ENCODE measurements at regions not wholly inside any gene's neighbourhood (a gene's known extent, or its start where the extent isn't known, plus 50 kb on each side); places are given as distances from the start of the nearest gene placed in this dataset.
"Not testable (repeated sequence)": the region's sequence is repeated elsewhere in the genome, so short reads cannot be mapped to it uniquely, and the experiment has no call there.

DNA sequence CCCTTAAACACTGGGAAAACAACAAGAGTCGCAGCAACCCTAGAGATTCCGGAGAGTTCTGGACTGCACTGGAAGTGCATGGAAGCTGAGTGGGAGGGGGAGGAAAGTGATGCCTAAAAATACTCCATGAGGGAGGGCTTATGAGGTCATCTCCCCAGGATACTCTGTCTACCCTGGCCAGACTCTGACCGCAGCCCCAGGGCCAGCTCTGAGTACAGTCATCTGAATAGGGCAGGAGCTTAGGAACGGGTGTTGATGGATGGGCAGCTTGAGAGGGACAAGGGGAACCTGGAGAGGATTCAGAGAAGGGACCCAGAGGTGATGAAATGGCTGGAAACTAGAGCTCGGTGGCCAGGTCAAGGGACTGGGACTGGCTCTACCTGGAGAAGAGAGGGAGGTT lies 79.3 kb upstream of the IGFBP5 start:
- DNase-seq, result no peak

DNA sequence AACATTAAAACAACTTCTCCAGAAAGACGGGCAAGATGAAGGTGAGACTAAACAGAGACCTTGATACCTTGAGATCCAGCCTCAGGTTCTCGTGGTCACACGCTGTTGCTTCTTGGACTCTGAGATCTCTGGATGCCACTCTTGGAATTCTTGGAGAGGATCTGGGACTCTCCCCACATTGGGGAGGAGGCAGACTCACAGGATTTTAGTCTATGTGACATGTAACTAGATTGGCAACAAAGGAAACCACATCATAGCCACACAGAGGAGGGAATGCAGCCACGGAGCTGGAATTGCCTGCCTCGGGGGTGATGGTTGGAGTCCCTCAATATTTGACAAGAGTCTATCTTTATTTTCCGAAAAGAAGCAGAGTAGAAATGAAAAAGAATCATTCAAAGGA lies 78.8 kb upstream of the IGFBP5 start:
- DNase-seq, result no peak

DNA sequence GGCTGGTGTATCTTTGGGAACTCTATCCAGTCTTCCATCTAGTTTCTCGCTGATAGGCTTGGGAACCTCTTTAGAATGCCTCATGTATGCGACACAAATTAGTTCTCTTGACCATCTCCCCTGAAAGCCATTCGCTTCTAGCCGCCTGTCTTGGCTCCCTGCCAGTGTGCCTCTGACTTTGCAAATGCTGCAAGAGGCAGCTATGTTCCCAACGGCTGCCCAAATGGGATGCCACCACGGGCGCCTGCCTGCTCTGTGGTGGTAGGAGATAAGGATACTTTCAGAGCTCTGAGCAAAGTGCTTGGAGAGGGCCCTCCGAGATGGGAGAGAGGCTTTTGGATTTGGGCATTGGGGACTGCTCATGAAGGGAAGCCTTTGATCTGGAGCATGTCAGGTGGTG lies 77.7 kb upstream of the IGFBP5 start:
- DNase-seq, result no peak

DNA sequence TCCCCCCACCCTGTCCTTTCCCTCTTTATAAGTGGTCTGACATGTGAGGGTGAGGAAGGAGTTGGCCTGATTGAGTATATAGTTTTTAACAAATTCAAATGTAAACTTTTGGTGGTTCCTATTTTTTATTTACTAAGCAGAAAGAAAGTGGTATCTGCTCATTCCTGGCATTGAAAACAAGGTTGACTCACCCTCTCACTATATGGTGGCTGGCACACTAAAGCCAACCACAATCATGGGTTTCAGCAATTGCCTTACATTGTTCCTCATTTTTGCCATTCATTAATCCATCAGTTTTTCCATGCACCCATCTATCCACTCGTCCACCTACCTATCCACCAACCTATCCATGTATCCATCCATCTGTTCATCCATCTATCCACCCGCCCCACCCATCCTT lies 75.4 kb upstream of the IGFBP5 start:
- no peak for DNase-seq

DNA sequence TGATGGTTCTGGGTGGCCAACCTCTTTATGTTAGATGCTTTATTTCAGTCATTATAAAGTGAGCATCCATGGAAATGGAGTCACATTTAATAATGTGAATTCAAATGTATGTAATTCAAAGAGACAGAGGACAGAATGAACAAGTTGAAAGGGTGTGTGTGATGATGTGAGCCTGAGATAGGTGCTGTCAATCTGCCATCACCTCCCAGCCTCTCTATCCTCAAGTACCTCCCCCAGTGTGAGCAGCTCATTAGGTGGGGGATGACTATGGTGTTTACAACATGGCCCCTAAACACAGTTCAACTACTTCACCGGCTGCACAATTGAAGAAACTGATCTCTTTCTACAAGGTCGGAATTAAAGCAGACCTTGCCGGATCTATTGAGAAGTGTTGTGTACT lies 74.7 kb upstream of the IGFBP5 start:
- no peak for DNase-seq

DNA sequence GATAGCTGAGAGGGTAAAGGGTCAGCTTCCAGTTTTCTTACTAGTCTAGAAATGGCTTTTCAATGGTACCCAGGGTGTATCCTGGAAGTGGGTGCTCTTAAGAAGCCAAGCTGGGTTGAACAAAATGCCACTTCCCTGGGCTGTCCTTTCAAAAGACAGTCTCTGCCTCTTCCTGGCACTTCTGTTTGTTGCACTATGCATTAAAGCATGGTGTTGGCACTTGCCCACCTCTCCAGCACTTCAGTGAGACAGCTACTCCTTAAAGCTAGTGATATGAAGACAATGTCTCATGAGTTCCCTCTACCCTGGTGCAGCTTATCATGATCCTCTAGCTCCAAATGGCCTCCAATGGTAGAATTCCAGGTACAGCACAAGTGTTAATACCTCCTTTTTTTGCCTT lies 74.3 kb upstream of the IGFBP5 start:
- no peak for DNase-seq

DNA sequence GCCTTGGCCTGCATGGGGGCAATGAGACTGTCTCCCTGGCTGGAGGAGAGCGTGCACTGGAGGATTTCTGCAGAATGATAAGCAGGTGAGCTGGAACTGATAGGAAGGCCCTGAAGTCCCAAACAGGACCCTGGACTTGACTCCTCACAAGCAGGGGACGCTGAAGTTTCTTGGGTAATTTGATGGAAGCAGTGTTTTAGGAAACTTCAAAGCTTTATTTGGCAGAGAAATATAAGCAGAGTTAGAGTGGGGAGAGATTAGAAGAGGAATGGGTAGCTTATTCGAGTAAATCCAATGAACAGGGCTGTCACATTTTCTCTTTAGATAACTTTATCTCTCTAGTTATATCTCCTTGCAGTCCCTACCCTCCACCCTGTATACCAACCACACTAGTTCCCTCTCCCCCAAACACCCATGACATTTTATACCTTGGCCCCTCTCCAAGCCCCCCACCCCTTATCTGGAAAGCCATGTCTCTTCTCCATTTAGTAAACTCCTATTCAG lies 73.6 kb upstream of the IGFBP5 start:
- DNase-seq, result no peak

DNA sequence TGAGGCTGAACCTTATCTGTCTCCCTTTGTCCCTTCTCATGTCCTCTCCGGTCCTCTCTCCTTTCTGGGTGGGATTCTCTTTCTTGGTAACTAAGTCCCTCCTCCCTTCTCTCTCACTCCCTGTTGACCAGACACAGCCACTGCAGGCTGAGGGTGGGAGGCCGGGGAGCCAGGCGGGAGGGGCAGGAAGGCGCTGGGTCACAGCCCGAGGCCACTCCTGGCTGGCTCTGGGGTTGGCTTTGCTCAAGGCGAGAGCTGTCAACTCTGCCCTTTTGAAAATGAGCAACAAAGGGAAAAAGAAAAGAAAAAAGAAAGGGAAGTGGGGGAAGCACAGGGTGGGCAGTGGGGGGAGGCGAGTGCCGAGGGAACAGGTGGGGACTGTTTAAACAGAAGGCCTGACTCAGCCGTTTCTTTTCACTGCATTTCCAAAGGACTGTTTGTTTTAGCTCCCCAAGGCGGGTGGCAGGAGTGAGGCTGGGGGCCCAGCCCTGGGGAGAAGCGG lies 70.5 kb upstream of the IGFBP5 start:
- no peak for DNase-seq

DNA sequence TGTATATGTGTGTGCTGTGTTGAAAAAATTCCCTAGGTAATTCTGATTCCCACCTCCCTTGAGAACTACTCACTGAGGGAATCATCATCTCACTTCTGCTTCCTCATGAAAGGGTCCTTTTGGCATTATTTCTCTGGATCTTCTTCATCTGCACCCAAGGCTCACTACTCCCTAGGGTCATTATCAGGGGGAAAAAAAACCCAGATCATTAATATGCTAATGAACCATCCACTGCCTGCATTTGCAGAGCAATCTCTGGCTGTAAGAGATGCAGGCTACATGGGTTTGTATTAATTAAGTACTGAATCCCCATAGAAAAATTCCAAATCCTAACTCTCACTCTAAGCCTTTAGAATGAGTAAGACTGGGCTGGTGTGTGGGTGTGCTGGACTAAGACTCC lies 68.0 kb upstream of the IGFBP5 start:
- DNase-seq, result no peak

DNA sequence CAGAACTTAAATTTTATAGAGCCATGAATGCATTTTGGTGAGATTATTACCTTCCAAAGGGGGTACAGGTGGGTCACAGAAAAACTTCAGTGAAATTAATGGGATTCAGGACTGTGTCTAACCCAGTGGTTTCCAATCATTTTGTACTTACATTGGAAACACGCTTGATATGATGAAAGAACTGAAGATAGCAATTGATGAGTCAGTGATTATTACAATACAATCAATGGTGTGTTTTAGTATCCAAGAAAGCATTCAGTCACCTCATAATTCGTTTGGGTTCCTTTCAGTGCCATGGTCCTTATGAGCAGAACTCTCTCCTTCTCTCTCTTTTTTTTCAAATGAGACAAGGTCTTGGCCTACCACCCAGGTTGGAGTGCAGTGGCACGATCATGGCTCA lies 66.5 kb upstream of the IGFBP5 start:
- no peak for DNase-seq

DNA sequence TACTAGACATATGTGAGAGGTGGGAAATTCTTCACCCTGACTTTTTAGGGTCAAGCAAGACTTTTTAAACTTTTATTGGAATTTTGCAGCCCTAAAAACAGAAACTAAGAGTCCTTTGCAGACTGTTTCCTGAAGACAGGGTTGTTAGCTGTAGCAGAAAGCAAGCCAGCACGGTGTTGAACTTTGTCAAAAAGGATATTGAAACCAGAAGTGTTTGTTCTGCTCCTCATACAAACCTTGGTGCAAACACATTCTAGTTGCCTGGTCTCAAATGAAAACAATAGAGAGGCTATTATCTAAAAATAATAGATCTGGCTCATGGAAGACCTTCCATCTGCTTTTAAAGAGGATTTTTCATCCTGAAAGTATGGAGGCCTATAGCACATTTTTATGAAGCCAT lies 65.8 kb upstream of the IGFBP5 start:
- no peak for DNase-seq

DNA sequence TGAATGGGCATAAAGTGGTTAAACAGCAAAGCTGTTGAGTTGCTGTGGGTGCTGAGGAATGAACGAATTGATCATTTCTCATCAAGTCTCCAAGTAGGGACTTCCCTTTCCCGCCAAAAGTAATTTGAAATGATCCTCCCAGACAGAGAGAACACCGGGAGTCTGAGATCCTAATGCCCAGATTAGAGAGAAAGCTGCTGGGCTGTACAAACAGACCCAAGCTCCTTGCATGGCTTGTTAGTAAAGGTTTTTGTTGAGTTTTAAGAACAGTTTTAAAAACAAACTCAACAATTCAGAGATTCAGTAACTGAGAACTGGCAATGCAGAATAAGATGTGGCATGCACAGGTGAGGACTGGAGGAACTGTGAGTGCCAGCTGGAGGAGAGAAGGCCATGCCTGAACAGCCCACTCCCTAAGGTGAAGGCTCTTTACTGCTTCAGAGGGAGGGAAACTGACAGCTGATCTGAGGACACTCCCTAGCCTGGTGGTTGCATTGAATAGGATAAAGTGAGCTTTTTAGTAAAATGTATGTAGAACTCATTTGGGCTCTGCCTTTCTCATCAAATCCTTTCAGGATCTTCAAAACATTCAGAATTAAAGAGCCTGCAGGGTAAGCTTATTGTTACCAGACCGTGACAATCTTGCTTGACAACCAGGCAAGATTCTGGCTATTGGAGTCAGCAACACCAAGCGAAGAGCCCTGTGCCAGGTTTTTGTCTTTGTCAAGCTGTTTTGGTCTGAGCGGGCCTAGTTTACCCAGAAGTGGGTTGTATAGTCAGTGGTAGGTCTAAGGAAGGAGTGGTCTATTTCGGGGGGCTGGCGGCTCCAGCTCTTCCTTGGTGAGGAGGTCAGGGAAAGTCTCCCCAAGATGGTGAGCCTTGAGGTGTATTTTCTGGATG lies 63.2 kb upstream of the IGFBP5 start:
- no peak for DNase-seq

DNA sequence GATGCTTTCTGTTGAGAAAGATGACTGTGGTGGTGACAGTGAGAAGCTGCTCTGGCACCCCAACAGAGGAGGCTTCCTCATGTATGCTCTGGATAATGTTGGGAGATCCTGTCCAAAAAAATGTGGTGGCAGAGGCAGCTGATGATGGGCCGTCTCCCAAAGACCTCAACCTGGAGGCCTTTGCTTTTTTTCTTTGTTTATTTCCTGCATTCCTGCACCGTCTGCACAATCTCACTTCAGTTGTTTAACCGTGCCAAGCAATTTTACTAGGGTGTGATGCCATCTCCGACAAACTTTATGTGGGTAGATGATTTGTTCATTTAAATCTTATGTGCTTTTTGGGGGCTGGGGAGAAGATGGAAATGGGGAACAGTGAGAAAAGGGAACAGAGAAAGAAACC lies 62.2 kb upstream of the IGFBP5 start:
- no peak for DNase-seq

DNA sequence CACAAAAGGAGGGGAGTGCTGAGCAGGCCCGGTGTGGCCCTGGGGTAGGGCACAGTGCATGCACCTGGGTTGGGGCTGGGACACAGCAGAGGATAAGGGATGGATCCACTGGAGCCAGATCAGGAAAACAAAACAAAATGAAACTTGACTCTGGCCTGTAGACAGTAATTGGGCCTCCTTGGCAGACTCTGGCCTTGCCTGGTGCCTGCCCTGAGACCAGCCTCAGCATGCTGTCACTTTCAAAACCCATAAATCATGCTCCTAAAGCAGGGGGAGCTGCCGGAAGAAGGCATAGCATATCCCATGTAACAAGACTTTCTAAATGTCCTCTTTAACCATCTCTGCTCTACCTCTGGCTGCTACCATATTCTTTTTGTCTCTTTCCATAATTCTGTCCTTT lies 61.1 kb upstream of the IGFBP5 start:
- DNase-seq, result no peak

DNA sequence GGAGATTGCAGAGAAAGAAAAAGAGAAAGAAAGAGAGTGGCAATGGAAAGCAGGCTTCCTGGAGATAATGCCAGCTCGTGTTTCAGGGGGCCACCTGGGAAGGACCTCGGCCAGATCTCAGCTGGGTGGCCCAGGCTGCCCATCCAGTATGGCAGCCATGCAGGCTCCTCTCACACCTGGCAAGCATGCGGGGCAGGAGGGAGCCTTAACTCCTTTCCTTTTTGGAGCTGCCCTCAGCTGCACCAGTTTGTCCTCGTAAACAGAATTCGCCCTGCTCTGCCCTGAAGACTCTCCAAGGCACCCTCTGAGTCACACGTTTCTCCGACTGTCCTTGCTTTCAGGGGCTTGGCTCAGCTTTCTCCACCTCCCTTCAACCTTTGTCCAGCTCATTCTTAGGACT lies 59.5 kb upstream of the IGFBP5 start:
- no peak for DNase-seq

DNA sequence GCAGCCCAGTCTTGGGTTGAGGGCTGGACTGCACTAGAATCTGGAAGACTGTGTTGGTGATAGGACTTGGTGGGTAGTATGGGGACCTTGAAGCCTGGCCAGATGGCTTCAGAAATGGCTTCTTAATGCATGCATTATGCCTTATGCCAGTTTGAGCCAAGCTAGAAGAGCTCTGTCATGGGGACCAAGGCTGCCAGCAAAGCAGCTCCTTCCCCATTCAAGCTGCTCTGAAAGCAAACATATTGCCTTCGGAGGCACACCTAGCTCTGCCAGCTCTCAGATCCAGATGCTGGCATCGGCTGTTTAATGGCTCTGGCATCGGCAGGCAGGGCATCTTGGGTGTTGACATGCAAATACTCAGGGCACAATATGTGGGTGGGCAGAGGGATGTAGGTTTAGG lies 59.0 kb upstream of the IGFBP5 start:
- no peak for DNase-seq

DNA sequence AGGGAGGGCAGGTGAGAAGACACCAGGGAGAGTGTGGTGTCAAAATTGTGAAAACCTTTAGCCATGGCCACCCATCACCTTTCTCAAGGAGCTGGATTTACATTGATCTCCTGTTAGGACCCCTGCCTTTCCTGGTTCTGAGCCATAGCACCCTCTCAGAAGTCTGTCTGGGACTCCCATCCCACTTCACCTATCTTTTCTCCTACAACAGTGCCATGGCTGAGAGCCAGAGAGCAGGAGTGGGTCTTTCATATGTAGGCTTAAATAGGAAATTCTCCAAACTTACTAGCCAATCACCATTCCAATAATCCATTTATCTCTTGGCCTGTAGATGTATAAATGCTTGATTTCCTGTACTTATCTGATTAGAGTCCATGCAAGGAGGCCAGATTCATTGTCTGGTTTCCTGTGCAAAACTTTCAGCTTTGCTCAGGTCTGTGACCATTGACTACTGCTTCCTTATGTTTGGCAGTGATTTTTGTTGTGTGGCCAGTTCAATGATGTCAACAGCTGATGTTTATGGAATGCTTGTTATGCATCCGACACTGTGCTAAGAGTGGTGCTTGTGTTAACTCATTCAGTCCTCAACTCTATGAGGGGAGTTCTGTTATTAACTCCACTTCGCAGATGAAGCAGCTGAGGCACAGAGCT lies 57.6 kb upstream of the IGFBP5 start:
- DNase-seq, result no peak

DNA sequence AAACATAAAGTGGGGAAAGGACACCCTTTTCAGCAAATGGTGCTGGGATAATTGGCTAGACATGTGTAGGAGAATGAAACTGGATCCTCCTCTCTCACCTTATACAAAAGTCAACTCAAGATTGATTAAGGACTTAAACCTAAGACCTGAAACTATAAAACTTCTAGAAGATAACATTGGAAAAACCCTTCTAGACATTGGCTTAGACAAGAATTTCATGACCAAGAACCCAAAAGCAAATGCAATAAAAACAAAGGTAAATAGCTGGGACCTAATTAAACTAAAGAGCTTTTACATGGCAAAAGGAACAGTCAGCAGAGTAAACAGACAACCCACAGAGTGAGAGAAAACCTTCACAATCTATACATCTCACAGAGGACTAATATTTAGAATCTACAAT lies 55.4 kb upstream of the IGFBP5 start:
- not testable (repeated sequence) for DNase-seq

DNA sequence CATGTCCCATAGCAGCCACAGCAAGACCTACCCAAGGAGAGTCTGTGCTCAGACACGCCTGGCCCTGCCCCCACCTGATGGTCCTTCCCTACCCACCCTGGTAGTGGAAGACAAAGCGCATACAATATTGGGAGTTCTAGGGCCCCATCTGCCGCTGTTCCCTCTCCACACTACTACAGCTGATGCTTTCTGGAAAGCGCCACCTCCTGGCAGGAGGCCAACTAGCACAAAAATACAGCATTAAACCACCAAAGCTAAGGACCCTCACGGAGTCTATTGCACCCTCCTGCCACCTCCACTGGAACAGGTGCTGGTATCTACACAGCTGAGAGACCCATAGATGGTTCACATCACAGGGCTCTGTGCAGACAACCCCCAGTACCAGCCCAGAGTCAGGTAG lies 50.9 kb upstream of the IGFBP5 start:
- peak; percentile 8 for DNase-seq

DNA sequence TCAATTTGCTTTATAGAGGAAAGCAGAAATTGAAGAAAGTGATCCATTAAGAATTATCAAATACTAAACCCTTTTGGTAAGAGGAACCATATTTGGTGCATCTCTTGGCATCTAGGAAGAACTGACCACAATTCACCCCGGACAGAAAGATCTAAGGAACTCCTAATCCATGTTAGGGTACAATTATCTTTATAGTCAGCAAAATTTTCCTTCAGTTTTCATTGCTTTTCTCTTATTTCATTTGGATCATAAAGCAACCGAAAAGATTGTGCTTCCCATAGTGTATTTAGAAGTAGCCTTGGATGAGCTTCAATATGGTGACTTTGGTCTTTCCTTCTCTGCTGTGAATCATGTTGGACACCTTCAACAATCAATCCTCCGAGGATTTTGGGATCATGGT lies 50.1 kb upstream of the IGFBP5 start:
- no peak for DNase-seq
